Right cardiac atrium (tissue), 5 donors: ENCODE measurements at regions not wholly inside any gene's neighbourhood (a gene's known extent, or its start where the extent isn't known, plus 50 kb on each side); places are given as distances from the start of the nearest gene placed in this dataset.

ENCODE experiments used
- ATAC-seq, 2 donors: fragments of 200-7000 bp; cut with Tn5 transposase; one replicate each; pipeline versions ENCODE4 v1.8.0 to v1.9.1; 2020; ENCODE audit warnings: moderate library complexity in 2 of 2, mild to moderate bottlenecking in 1 of 2
- DNase-seq, 3 donors: peaks; one replicate each; pipeline ENCODE4 v3.0.0-alpha.2; 2020
- H3K27ac ChIP-seq: one replicate; pipeline ENCODE4 v1.5.1; 2013; ENCODE audit warnings: mild to moderate bottlenecking, low read length, control low read depth, moderate library complexity
- H3K27me3 ChIP-seq: one replicate; pipeline ENCODE4 v1.6.1; 2013; ENCODE audit not compliant: control insufficient read depth, insufficient read depth
- H3K4me1 ChIP-seq: one replicate; pipeline ENCODE4 v1.6.1; 2013; ENCODE audit warnings: low read length; ENCODE audit not compliant: control insufficient read depth, insufficient read depth
- H3K4me3 ChIP-seq: one replicate; pipeline ENCODE4 v1.5.1; 2013; ENCODE audit warnings: low read length, control low read depth
- H3K9me3 ChIP-seq: one replicate; pipeline ENCODE4 v1.6.1; 2013; ENCODE audit warnings: low read length; ENCODE audit not compliant: control insufficient read depth
- WGBS: extraction: QIAGEN DNeasy Blood & Tissue Kit; methylation state at CpG from one replicate; pipeline ENCODE4 v1.1.7; 2013; 5-methylcytosine and 5-hydroxymethylcytosine counted together
- intact Hi-C, 4 donors: fragments of 100-400 bp; cut with DNase I; formaldehyde crosslinking; loops; one replicate each; pipeline versions ENCODE4 v1.11.0 to v1.14.0; 2022 to 2023
- donor health status: healthy with polysubstance abuse.
- donor health status: DM: no; HTN: yes; CAD: no.
- donor health status: DM: no; HTN: no; CAD: no.
- donor health status: DM: no; HTN: yes; CAD: no; lungs with severe emphysema.
- donor health status: DM: yes; HTN: yes; CAD: no.

GRCh38 chr15:79186616-79187015 lies 95.9 kb upstream of the ANKRD34C start:
- 90% methylated on average over 8 of the region's 8 CpGs for WGBS
- DNase-seq (no peak), ATAC-seq (no peak)
- Histone ChIP-seq H3K9me3 (no peaks in the 10 kb centered on the region), H3K27ac (no peak overlapping the region), H3K27me3 (no peaks in the 10 kb centered on the region), H3K4me1 (no peaks in the 10 kb centered on the region), H3K4me3 (no peak overlapping the region)
- intact Hi-C loops, result loop anchor here in 1 of 4 donors (10.0 kb wide), 1 partner anchor 272 kb away; no protein-coding TSS in a partner anchor

GRCh38 chr15:79185199-79185598 lies 94.6 kb upstream of the RASGRF1 start:
- no peak for ATAC-seq
- no peak for DNase-seq
- Histone ChIP-seq H3K27ac (no peak overlapping the region), H3K27me3 (no peaks in the 10 kb centered on the region), H3K4me1 (no peaks in the 10 kb centered on the region), H3K9me3 (no peaks in the 10 kb centered on the region), H3K4me3 (no peak overlapping the region)
- WGBS, result 83% methylated on average over 7 of the region's 7 CpGs
- intact Hi-C loops, result loop anchor here in 2 of 4 donors (2.0 to 10.0 kb wide), 2 partner anchors 156 to 270 kb away; no protein-coding TSS in a partner anchor

- H3K9me3 ChIP-seq, result no peaks in the 10 kb centered on the region
- ATAC-seq (peak in 1 of 2 donors; percentile 61), DNase-seq (peak; percentile 72 to 91 (median 81))
- no peaks in the 10 kb centered on the region for H3K4me1 ChIP-seq
- H3K4me3 ChIP-seq, result no peak overlapping the region
- intact Hi-C loops, result loop anchor here in 3 of 4 donors (2.0 to 10.0 kb wide), 3 partner anchors 156 to 270 kb away; no protein-coding TSS in a partner anchor
- H3K27ac ChIP-seq, result no peak overlapping the region
- no peaks in the 10 kb centered on the region for H3K27me3 ChIP-seq
- WGBS, result 7% methylated on average over 4 of the region's 4 CpGs
These were observed 93.9 kb upstream of the RASGRF1 start for GRCh38 chr15:79184465-79184892.

GRCh38 chr15:79180318-79180717 lies 89.7 kb upstream of the RASGRF1 start:
- intact Hi-C loops, result loop anchor here in 2 of 4 donors (5.0 to 10.0 kb wide), 2 partner anchors 153 to 266 kb away; no protein-coding TSS in a partner anchor
- H3K4me3 ChIP-seq, result no peak overlapping the region
- H3K27me3 ChIP-seq, result no peaks in the 10 kb centered on the region
- 70% methylated on average over 5 of the region's 5 CpGs for WGBS
- no peak for ATAC-seq
- H3K4me1 ChIP-seq, result no peaks in the 10 kb centered on the region
- no peaks in the 10 kb centered on the region for H3K9me3 ChIP-seq
- no peak for DNase-seq
- no peak overlapping the region for H3K27ac ChIP-seq

- intact Hi-C loops, result no loop called here
- Histone ChIP-seq H3K27ac (no peak overlapping the region), H3K4me1 (no peaks in the 10 kb centered on the region), H3K27me3 (no peaks in the 10 kb centered on the region), H3K4me3 (no peak overlapping the region), H3K9me3 (no peaks in the 10 kb centered on the region)
- DNase-seq (no peak), ATAC-seq (no peak)
- WGBS, result 87% methylated on average over 5 of the region's 5 CpGs
These were observed 89.0 kb upstream of the RASGRF1 start for GRCh38 chr15:79179597-79179996.

- DNase-seq, result no peak
- Histone ChIP-seq H3K4me3 (no peak overlapping the region), H3K27me3 (no peaks in the 10 kb centered on the region), H3K27ac (no peak overlapping the region), H3K4me1 (no peaks in the 10 kb centered on the region), H3K9me3 (no peaks in the 10 kb centered on the region)
- ATAC-seq, result no peak
- intact Hi-C loops, result no loop called here
- WGBS, result 69% methylated on average over 14 of the region's 14 CpGs
These were observed 88.6 kb upstream of the RASGRF1 start for GRCh38 chr15:79179108-79179561.

GRCh38 chr15:79178594-79178993 lies 88.0 kb upstream of the RASGRF1 start:
- H3K4me3 ChIP-seq, result no peak overlapping the region
- H3K9me3 ChIP-seq, result no peaks in the 10 kb centered on the region
- DNase-seq, result no peak
- WGBS, result 71% methylated on average over 9 of the region's 9 CpGs
- intact Hi-C loops, result no loop called here
- H3K4me1 ChIP-seq, result no peaks in the 10 kb centered on the region
- ATAC-seq, result no peak
- no peak overlapping the region for H3K27ac ChIP-seq
- no peaks in the 10 kb centered on the region for H3K27me3 ChIP-seq

- no peak overlapping the region for H3K27ac ChIP-seq
- intact Hi-C loops, result no loop called here
- H3K4me1 ChIP-seq, result peaks cover 4% of the 10 kb centered on the region
- WGBS, result 77% methylated on average over 1 of the region's 1 CpG
- H3K4me3 ChIP-seq, result no peak overlapping the region
- H3K9me3 ChIP-seq, result no peaks in the 10 kb centered on the region
- ATAC-seq, result no peak
- no peak for DNase-seq
- no peaks in the 10 kb centered on the region for H3K27me3 ChIP-seq
These were observed 85.6 kb upstream of the RASGRF1 start for GRCh38 chr15:79176151-79176550.

GRCh38 chr15:79172801-79173460 lies 82.4 kb upstream of the RASGRF1 start:
- no peaks in the 10 kb centered on the region for H3K27me3 ChIP-seq
- H3K4me1 ChIP-seq, result peaks cover 7% of the 10 kb centered on the region
- H3K4me3 ChIP-seq, result no peak overlapping the region
- intact Hi-C loops, result no loop called here
- ATAC-seq (no peak), DNase-seq (no peak)
- H3K27ac ChIP-seq, result no peak overlapping the region
- WGBS, result 64% methylated on average over 10 of the region's 10 CpGs
- H3K9me3 ChIP-seq, result no peaks in the 10 kb centered on the region

- intact Hi-C loops, result no loop called here
- Histone ChIP-seq H3K4me1 (peaks cover 7% of the 10 kb centered on the region), H3K9me3 (no peaks in the 10 kb centered on the region), H3K27ac (no peak overlapping the region), H3K27me3 (no peaks in the 10 kb centered on the region), H3K4me3 (no peak overlapping the region)
- 42% methylated on average over 7 of the region's 7 CpGs for WGBS
- ATAC-seq (no peak), DNase-seq (no peak)
These were observed 81.5 kb upstream of the RASGRF1 start for GRCh38 chr15:79172032-79172481.

GRCh38 chr15:79171320-79172031 lies 80.9 kb upstream of the RASGRF1 start:
- ATAC-seq (no peak), DNase-seq (no peak)
- H3K27ac ChIP-seq, result no peak overlapping the region
- no peak overlapping the region for H3K4me3 ChIP-seq
- no peaks in the 10 kb centered on the region for H3K9me3 ChIP-seq
- H3K4me1 ChIP-seq, result peaks cover 7% of the 10 kb centered on the region
- no peaks in the 10 kb centered on the region for H3K27me3 ChIP-seq
- intact Hi-C loops, result no loop called here
- WGBS, result 57% methylated on average over 11 of the region's 11 CpGs
